ENCODE measurements at regions not wholly inside any gene's neighbourhood (a gene's known extent, or its start where the extent isn't known, plus 50 kb on each side); places are given as distances from the start of the nearest gene placed in this dataset.
"Not testable (repeated sequence)": the region's sequence is repeated elsewhere in the genome, so short reads cannot be mapped to it uniquely, and the experiment has no call there.

DNA sequence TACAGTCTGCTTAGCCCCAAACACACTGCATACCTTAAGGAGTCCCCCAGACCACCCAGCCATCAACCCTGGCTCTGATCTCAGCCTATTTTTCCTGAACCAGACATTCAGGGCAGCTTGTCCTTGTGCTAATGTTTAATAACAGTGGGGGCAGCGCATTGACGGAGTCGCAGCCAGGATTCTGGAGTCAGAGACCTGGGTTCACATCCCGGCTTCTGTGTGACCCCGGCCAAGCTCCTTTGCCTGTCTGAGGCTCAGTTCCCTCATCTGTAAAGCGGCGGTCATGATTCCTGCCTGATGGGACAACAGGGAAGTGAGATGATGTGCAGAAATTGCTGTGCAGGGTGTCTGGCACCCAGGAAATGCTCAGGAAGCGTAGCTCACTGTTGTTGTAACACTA, 63.1 kb downstream of the MATN1 start:
- DNase-seq (ENCODE audit: low spot score): no peak
- in situ Hi-C loops (cut with HindIII; ENCODE audit: low sequenced_read_pairs): no loop called here

- no peak for DNase-seq (ENCODE audit: low spot score)
- in situ Hi-C loops (cut with HindIII; ENCODE audit: low sequenced_read_pairs): no loop called here
These were observed 63.7 kb downstream of the MATN1 start for GRCh38 chr1:30659702-30660101.

DNA sequence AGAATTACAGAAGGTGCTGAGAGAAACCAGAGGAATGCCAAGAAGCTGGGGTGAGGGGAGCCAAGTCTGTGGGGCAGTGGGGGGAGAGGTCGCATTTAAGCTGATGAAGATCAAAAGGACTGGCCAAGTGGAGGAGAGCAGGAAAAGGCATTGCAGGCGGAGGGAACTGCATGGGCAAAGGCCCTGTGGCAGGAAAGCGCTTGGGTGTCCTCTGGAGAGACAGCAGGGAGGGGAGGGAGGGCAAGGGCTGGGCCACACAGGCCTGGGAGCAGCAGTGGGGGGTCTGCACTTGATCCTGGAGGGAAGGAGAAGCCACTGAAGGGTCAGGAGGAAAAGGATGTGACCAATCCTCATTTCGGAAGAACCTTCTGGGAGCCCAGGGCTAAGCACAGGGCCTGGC, 65.0 kb downstream of the MATN1 start:
- in situ Hi-C loops (cut with HindIII; ENCODE audit: low sequenced_read_pairs); DNase-seq (ENCODE audit: low spot score): not testable (repeated sequence)

- in situ Hi-C loops (cut with HindIII; ENCODE audit: low sequenced_read_pairs): no loop called here
- no peak for DNase-seq (ENCODE audit: low spot score)
These were observed 65.4 kb downstream of the MATN1 start for GRCh38 chr1:30658014-30658336.

GRCh38 chr1:30657131-30658013, 66.0 kb downstream of the MATN1 start:
- in situ Hi-C loops (cut with HindIII; ENCODE audit: low sequenced_read_pairs): no loop called here
- DNase-seq (ENCODE audit: low spot score): no peak

- DNase-seq (ENCODE audit: low spot score): no peak
- in situ Hi-C loops (cut with HindIII; ENCODE audit: low sequenced_read_pairs): no loop called here
These were observed 67.0 kb downstream of the MATN1 start for GRCh38 chr1:30656171-30656940.

DNA sequence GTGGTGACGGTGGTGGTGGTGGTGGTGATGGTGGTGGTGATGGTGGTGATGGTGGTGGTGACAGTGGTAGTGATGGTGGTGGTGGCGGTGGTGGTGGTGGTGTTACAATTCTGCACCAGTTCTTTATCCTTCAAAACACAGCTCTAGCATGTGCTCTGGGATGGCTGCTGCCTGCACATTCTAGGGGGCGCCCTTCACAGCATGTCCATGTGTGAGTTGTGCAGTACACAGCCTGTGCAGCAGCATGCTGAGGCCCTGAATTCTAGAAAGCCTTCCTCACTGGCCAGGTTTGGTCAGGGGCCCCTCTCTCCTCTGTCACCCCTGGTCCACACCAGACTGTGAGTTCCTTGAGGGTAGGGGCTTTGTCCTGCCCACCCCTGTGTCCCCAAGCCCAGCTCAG, 67.7 kb downstream of the MATN1 start:
- in situ Hi-C loops (cut with HindIII; ENCODE audit: low sequenced_read_pairs): no loop called here
- no peak for DNase-seq (ENCODE audit: low spot score)

GRCh38 chr1:30654188-30654587, 69.2 kb downstream of the MATN1 start:
- in situ Hi-C loops (cut with HindIII; ENCODE audit: low sequenced_read_pairs): no loop called here
- DNase-seq (ENCODE audit: low spot score): no peak

- DNase-seq (ENCODE audit: low spot score): no peak
- in situ Hi-C loops (cut with HindIII; ENCODE audit: low sequenced_read_pairs): no loop called here
These were observed 71.1 kb downstream of the MATN1 start for GRCh38 chr1:30652152-30652841.

DNA sequence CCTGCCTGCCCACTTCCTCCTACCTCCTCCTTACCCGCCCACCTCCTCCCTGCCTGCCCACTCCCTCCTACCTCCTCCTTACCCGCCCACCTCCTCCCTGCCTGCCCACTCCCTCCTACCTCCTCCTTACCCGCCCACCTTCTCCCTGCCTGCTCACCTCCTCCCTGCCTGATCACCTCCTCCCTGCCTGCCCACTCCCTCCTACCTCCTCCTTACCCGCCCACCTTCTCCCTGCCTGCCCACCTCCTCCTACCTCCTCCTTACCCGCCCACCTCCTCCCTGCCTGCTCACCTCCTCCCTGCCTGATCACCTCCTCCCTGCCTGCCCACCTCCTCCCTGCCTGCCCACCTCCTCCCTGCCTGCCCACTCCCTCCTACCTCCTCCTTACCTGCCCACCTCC, 72.0 kb downstream of the MATN1 start:
- DNase-seq (ENCODE audit: low spot score); in situ Hi-C loops (cut with HindIII; ENCODE audit: low sequenced_read_pairs): not testable (repeated sequence)

- in situ Hi-C loops (cut with HindIII; ENCODE audit: low sequenced_read_pairs): no loop called here
- DNase-seq (ENCODE audit: low spot score): no peak
These were observed 72.4 kb downstream of the MATN1 start for GRCh38 chr1:30650968-30651320.

- in situ Hi-C loops (cut with HindIII; ENCODE audit: low sequenced_read_pairs): no loop called here
- no peak for DNase-seq (ENCODE audit: low spot score)
These were observed 73.1 kb downstream of the MATN1 start for GRCh38 chr1:30650038-30650967.

GRCh38 chr1:30649321-30649991, 73.9 kb downstream of the MATN1 start:
- no peak for DNase-seq (ENCODE audit: low spot score)
- in situ Hi-C loops (cut with HindIII; ENCODE audit: low sequenced_read_pairs): no loop called here

GRCh38 chr1:30648408-30649000, 74.9 kb downstream of the MATN1 start:
- in situ Hi-C loops (cut with HindIII; ENCODE audit: low sequenced_read_pairs): no loop called here
- no peak for DNase-seq (ENCODE audit: low spot score)

DNA sequence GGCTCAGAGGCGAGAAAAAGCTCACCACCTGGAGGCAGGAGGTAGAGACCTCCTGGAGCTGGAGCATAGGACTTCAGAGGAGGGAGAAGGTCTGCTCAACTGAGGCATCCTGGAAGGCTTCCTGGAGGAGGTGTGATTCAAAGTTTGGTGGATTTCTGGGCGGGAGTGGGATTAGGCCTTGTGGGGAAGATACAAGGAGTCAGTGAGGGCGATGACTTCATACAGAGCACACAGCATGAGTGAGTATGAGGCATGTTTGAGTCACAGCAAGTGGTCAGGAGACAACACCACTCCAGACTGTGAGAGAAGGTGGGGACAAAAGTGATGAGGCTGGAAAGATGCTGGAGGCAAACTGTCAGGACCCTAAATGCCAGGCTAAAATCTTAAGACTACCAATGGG, 77.6 kb downstream of the MATN1 start:
- no peak for DNase-seq (ENCODE audit: low spot score)
- in situ Hi-C loops (cut with HindIII; ENCODE audit: low sequenced_read_pairs): no loop called here

DNA sequence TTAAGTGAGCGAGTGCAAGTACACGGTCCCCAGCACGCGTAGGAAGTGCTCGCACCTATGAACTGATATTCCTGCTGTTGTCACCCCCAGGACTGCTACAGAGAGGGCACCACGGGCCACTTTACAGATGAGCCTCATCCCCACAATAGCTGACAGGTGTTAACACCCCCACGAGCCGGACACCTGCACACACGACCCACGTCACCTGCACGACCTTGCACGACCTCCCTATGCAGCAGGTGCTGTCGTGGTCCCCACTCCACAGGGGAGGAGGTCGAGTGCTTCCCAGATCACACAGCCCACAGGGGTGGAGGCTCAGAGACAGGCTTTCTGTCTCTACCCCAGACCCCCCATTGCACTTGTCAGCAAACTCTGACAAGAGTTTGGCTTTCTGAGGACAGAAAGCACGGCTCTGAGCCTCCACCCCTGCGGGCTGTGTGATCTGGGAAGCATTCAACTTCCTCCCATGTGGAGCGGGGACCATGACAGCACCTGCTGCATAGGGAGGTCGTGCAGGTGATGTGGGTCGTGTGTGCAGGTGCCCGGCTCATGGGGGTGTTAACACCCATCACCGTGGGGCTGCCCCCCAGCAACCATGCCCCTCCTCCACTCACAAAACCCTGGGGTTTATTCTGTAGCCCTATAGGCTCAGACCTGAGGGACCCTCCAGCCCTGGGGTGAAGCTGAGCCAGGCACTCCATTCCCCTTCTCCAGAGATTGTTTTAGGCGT, 80.8 kb downstream of the MATN1 start:
- no peak for DNase-seq (ENCODE audit: low spot score)
- in situ Hi-C loops (cut with HindIII; ENCODE audit: low sequenced_read_pairs): no loop called here

DNA sequence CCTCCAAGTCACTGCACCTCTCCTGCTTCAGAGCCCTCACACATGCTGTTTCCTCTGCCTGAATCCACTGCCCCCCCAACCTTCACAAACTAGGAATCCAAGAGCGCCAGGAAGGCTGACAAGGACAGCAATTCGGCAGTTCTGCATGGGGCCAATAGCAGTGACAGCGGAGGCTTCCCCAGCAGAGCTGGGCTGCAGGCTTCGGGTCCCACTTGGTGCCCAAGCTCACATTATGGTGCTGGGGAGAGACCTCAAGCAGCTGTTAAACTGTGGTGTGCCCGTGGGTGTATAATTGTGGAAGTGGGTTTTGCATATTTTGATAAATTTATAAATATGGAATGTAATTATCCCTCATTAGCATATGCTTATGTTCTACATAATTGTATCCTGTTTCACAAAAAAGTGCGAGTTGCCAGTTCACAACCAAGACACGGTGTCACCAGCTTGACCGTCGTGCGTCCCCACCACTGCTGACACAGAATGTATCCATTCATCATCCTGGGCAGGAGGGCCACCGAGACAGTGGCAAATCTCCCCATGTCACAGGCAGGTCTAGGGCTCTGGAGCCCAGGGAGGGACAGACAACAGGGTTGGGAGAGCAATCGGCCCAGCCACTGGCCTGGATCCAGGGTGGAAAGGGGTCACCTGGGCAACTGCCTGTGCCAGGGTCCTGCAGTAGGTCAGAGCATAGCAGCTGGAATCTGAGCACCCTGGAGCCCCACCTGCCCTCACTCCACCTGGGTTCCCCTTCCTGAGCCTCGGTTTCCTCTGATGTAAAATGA, 81.6 kb downstream of the MATN1 start:
- no peak for DNase-seq (ENCODE audit: low spot score)
- in situ Hi-C loops (cut with HindIII; ENCODE audit: low sequenced_read_pairs): no loop called here
